Neural progenitor cell (in vitro differentiated cells): ENCODE measurements at regions not wholly inside any gene's neighbourhood (a gene's known extent, or its start where the extent isn't known, plus 50 kb on each side); places are given as distances from the start of the nearest gene placed in this dataset.

Experiments
- DNase-seq: peaks from one replicate; pipeline ENCODE4 v3.0.0-alpha.2; 2016; ENCODE audit warnings: low spot score
- H2AFZ ChIP-seq: fragments of 200-600 bp; sonication (generic); replicated peaks from 2 replicates; pipeline ENCODE4 v1.6.1; 2016; ENCODE audit warnings: antibody characterized with exemption
- H3F3A ChIP-seq: fragments of 200-600 bp; sonication (generic); 2 replicates; pipeline ENCODE4 v1.6.1; 2016; ENCODE audit warnings: antibody characterized with exemption, low read depth
- H3K27ac ChIP-seq: fragments of 200-600 bp; sonication (generic); 2 replicates; pipeline ENCODE4 v1.5.1; 2016; ENCODE audit warnings: mild to moderate bottlenecking
- H3K27me3 ChIP-seq: fragments of 200-600 bp; sonication (generic); 2 replicates; pipeline ENCODE4 v1.6.1; 2016; ENCODE audit warnings: mild to moderate bottlenecking, moderate library complexity
- H3K36me3 ChIP-seq: fragments of 200-600 bp; sonication (generic); 2 replicates; pipeline ENCODE4 v1.5.1; 2016
- H3K4me1 ChIP-seq: fragments of 200-600 bp; sonication (generic); 2 replicates; pipeline ENCODE4 v1.6.1; 2016; ENCODE audit warnings: mixed run types
- H3K4me2 ChIP-seq: fragments of 200-600 bp; sonication (generic); 2 replicates; pipeline ENCODE4 v1.6.1; 2016
- H3K4me3 ChIP-seq: fragments of 200-600 bp; sonication (generic); 2 replicates; pipeline ENCODE4 v1.5.1; 2016
- H3K79me2 ChIP-seq: fragments of 200-600 bp; sonication (generic); 2 replicates; pipeline ENCODE4 v1.6.1; 2016; ENCODE audit warnings: low read depth
- H3K9ac ChIP-seq: fragments of 200-600 bp; sonication (generic); 2 replicates; pipeline ENCODE4 v1.6.1; 2016
- H3K9me3 ChIP-seq: fragments of 200-600 bp; sonication (generic); 2 replicates; pipeline ENCODE4 v1.5.1; 2016; ENCODE audit warnings: low read depth
- H4K20me1 ChIP-seq: fragments of 200-600 bp; sonication (generic); 2 replicates; pipeline ENCODE4 v1.6.1; 2016; ENCODE audit warnings: low read depth
- H3K27ac Mint-ChIP-seq: 3 replicates; pipeline ENCODE4 v1.8.0; 2021; ENCODE audit warnings: mixed read lengths
- H3K27me3 Mint-ChIP-seq: 2 replicates; pipeline ENCODE4 v1.8.0; 2022; ENCODE audit warnings: low read depth, mild to moderate bottlenecking, inconsistent platforms, moderate library complexity, mixed read lengths; ENCODE audit not compliant: insufficient read depth
- H3K36me3 Mint-ChIP-seq: 3 replicates; pipeline ENCODE4 v1.8.0; 2021; ENCODE audit warnings: mixed read lengths
- H3K4me1 Mint-ChIP-seq: 3 replicates; pipeline ENCODE4 v1.8.0; 2021; ENCODE audit warnings: mixed read lengths
- H3K4me3 Mint-ChIP-seq: 3 replicates; pipeline ENCODE4 v1.8.0; 2021; ENCODE audit warnings: mild to moderate bottlenecking, moderate library complexity, mixed read lengths
- H3K9me3 Mint-ChIP-seq: 3 replicates; pipeline ENCODE4 v1.8.0; 2020; ENCODE audit warnings: mixed read lengths
- CTCF ChIP-seq: fragments of 200-600 bp; sonication (generic); IDR thresholded peaks from 2 replicates; pipeline ENCODE4 v1.5.1; 2017; ENCODE audit warnings: antibody characterized with exemption, mild to moderate bottlenecking
- EZH2 ChIP-seq: fragments of 200-600 bp; sonication (generic); IDR thresholded peaks from 2 replicates; pipeline ENCODE4 v1.6.1; 2017; ENCODE audit warnings: antibody characterized with exemption, mild to moderate bottlenecking, moderate library complexity
- EZH2phosphoT487 ChIP-seq: fragments of 200-600 bp; sonication (generic); IDR thresholded peaks from 2 replicates; pipeline ENCODE4 v1.6.1; 2017; ENCODE audit warnings: antibody characterized with exemption

GRCh38 chr5:40235471-40236400 lies 444.0 kb upstream of the PTGER4 start:
- no peak overlapping the region for H3K4me3 Mint-ChIP-seq
- no peak for TF ChIP-seq EZH2

GRCh38 chr5:40233268-40233667 lies 446.4 kb upstream of the PTGER4 start:
- no peak for TF ChIP-seq EZH2phosphoT487
- TF ChIP-seq EZH2, result no peak
- no peak for TF ChIP-seq CTCF
- no peak overlapping the region for H3K27ac ChIP-seq
- no peak overlapping the region for H3K4me3 ChIP-seq
- Mint-ChIP-seq H3K36me3 (no peaks in the 10 kb centered on the region), H3K27ac (no peak overlapping the region), H3K9me3 (no peaks in the 10 kb centered on the region), H3K4me3 (no peak overlapping the region), H3K27me3 (no peaks in the 10 kb centered on the region), H3K4me1 (no peaks in the 10 kb centered on the region)
- H3K4me2 ChIP-seq, result no peak overlapping the region
- DNase-seq, result no peak
- no peak overlapping the region for H3K9ac ChIP-seq
- no peaks in the 10 kb centered on the region for H3K9me3 ChIP-seq
- no peaks in the 10 kb centered on the region for H3K27me3 ChIP-seq
- H3F3A ChIP-seq, result no peaks in the 10 kb centered on the region
- no peaks in the 10 kb centered on the region for H3K36me3 ChIP-seq
- H3K79me2 ChIP-seq, result no peaks in the 10 kb centered on the region
- no peaks in the 10 kb centered on the region for H4K20me1 ChIP-seq
- H3K4me1 ChIP-seq, result no peaks in the 10 kb centered on the region
- H2AFZ ChIP-seq, result no peak overlapping the region

More at GRCh38 chr5:40235471-40236400, 444.0 kb upstream of the PTGER4 start:
- DNase-seq, result no peak
- Histone ChIP-seq H4K20me1 (no peaks in the 10 kb centered on the region), H3K4me2 (no peak overlapping the region), H3K9me3 (no peaks in the 10 kb centered on the region), H3K27me3 (no peaks in the 10 kb centered on the region), H3F3A (no peaks in the 10 kb centered on the region), H3K4me1 (no peaks in the 10 kb centered on the region), H2AFZ (peak overlapping the region; percentile 32), H3K9ac (no peak overlapping the region), H3K4me3 (no peak overlapping the region), H3K36me3 (no peaks in the 10 kb centered on the region), H3K27ac (no peak overlapping the region), H3K79me2 (no peaks in the 10 kb centered on the region)
- Mint-ChIP-seq H3K4me1 (no peaks in the 10 kb centered on the region), H3K36me3 (no peaks in the 10 kb centered on the region), H3K9me3 (no peaks in the 10 kb centered on the region), H3K27me3 (no peaks in the 10 kb centered on the region), H3K27ac (no peak overlapping the region)

GRCh38 chr5:40227931-40228330 lies 451.8 kb upstream of the PTGER4 start:
- H4K20me1 ChIP-seq, result no peaks in the 10 kb centered on the region
- no peaks in the 10 kb centered on the region for H3K36me3 ChIP-seq
- no peak overlapping the region for H3K4me2 ChIP-seq
- no peak overlapping the region for H3K27ac ChIP-seq
- H2AFZ ChIP-seq, result no peak overlapping the region
- H3K9ac ChIP-seq, result no peak overlapping the region
- H3K9me3 Mint-ChIP-seq, result no peaks in the 10 kb centered on the region
- no peak overlapping the region for H3K4me3 Mint-ChIP-seq
- no peaks in the 10 kb centered on the region for H3K79me2 ChIP-seq
- peak; percentile 5 for DNase-seq
- no peak overlapping the region for H3K27ac Mint-ChIP-seq
- H3K27me3 Mint-ChIP-seq, result no peaks in the 10 kb centered on the region
- no peak for TF ChIP-seq CTCF
- no peak for TF ChIP-seq EZH2
- no peak for TF ChIP-seq EZH2phosphoT487
- no peaks in the 10 kb centered on the region for H3K27me3 ChIP-seq
- no peaks in the 10 kb centered on the region for H3K4me1 ChIP-seq
- no peaks in the 10 kb centered on the region for H3K36me3 Mint-ChIP-seq
- H3F3A ChIP-seq, result no peaks in the 10 kb centered on the region
- H3K4me3 ChIP-seq, result no peak overlapping the region
- no peaks in the 10 kb centered on the region for H3K4me1 Mint-ChIP-seq
- no peaks in the 10 kb centered on the region for H3K9me3 ChIP-seq

GRCh38 chr5:40227366-40227765 lies 452.3 kb upstream of the PTGER4 start:
- Mint-ChIP-seq H3K36me3 (no peaks in the 10 kb centered on the region), H3K27ac (no peak overlapping the region), H3K4me3 (no peak overlapping the region), H3K9me3 (no peaks in the 10 kb centered on the region), H3K4me1 (no peaks in the 10 kb centered on the region), H3K27me3 (no peaks in the 10 kb centered on the region)
- H3K27ac ChIP-seq, result no peak overlapping the region
- no peaks in the 10 kb centered on the region for H3F3A ChIP-seq
- no peak overlapping the region for H2AFZ ChIP-seq
- TF ChIP-seq EZH2, result no peak
- no peak for TF ChIP-seq EZH2phosphoT487
- no peak for TF ChIP-seq CTCF
- DNase-seq, result no peak
- no peaks in the 10 kb centered on the region for H3K36me3 ChIP-seq
- no peak overlapping the region for H3K4me3 ChIP-seq
- no peaks in the 10 kb centered on the region for H3K79me2 ChIP-seq
- no peaks in the 10 kb centered on the region for H4K20me1 ChIP-seq
- no peak overlapping the region for H3K9ac ChIP-seq
- no peaks in the 10 kb centered on the region for H3K9me3 ChIP-seq
- no peak overlapping the region for H3K4me2 ChIP-seq
- H3K4me1 ChIP-seq, result no peaks in the 10 kb centered on the region
- H3K27me3 ChIP-seq, result no peaks in the 10 kb centered on the region
